ENCODE measurements at regions not wholly inside any gene's neighbourhood (a gene's known extent, or its start where the extent isn't known, plus 50 kb on each side); places are given as distances from the start of the nearest gene placed in this dataset.

GRCh38 chr10:106216085-106216484 is 948.4 kb downstream of the SORCS1 start:
- Histone ChIP-seq H3K36me3 (ENCODE audit: insufficient read depth, low read length) (no peaks in the 10 kb centered on the region), H2AFZ (ENCODE audit: low read length) (no peak overlapping the region), H3K79me2 (ENCODE audit: insufficient read depth, low read depth, low read length) (no peaks in the 10 kb centered on the region), H3K27ac (ENCODE audit: low read depth, low read length, poor library complexity, severe bottlenecking) (no peak overlapping the region), H3K9me3 (ENCODE audit: low read length) (no peaks in the 10 kb centered on the region), H3K4me3 (ENCODE audit: low read depth, low read length, poor library complexity, severe bottlenecking) (no peak overlapping the region), H3K9me2 (ENCODE audit: insufficient read depth, low read length) (no peaks in the 10 kb centered on the region), H4K20me1 (ENCODE audit: insufficient read depth, low read length) (no peaks in the 10 kb centered on the region), H3K4me2 (ENCODE audit: low read length) (no peak overlapping the region), H3K4me1 (ENCODE audit: insufficient read depth, low read length, poor library complexity, severe bottlenecking) (no peaks in the 10 kb centered on the region)
- intact Hi-C loops (cut with micrococcal nuclease; ENCODE audit: unreplicated experiment): no loop called here
- no peak for TF ChIP-seq EZH2phosphoT487 (IDR thresholded peaks at IDR 0.05; ENCODE audit: borderline replicate concordance, low read depth, low read length)
- TF ChIP-seq CTCF (conservative IDR thresholded peaks at IDR 0.05; ENCODE audit: low read length): no peak
- POLR2A ChIA-PET: no interaction called here
- no peak for DNase-seq (ENCODE audit: low spot score)
- CTCF ChIA-PET (ENCODE audit: unreplicated experiment): no interaction called here
- BruUV-seq (replicated peaks): no TSS peak

DNA sequence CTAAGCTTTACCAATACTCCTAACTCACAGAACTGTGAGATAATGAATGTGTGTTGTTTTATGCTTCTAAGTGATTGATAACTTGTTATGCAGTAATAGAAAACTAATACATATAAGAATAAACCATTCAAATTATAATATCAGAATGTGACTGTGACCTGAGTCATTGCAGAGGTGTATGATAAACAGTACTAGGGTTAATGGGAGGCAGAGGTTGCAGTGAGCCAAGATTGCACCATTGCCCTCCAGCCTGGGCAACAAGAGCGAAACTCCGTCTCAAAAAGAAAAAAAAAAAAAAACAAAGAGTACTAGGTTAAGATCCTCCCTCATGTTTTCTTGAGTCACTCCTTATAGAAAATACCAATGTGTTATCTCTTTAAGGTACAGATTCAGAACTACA is 950.3 kb downstream of the SORCS1 start:
- H3K27ac ChIP-seq (ENCODE audit: low read depth, low read length, poor library complexity, severe bottlenecking): no peak overlapping the region
- H3K79me2 ChIP-seq (ENCODE audit: insufficient read depth, low read depth, low read length): no peaks in the 10 kb centered on the region
- H3K9me3 ChIP-seq (ENCODE audit: low read length): no peaks in the 10 kb centered on the region
- intact Hi-C loops (cut with micrococcal nuclease; ENCODE audit: unreplicated experiment): no loop called here
- H3K4me2 ChIP-seq (ENCODE audit: low read length): no peak overlapping the region
- no peaks in the 10 kb centered on the region for H3K4me1 ChIP-seq (ENCODE audit: insufficient read depth, low read length, poor library complexity, severe bottlenecking)
- H3K9me2 ChIP-seq (ENCODE audit: insufficient read depth, low read length): no peaks in the 10 kb centered on the region
- no peaks in the 10 kb centered on the region for H4K20me1 ChIP-seq (ENCODE audit: insufficient read depth, low read length)
- H3K4me3 ChIP-seq (ENCODE audit: low read depth, low read length, poor library complexity, severe bottlenecking): no peak overlapping the region
- H3K36me3 ChIP-seq (ENCODE audit: insufficient read depth, low read length): no peaks in the 10 kb centered on the region
- POLR2A ChIA-PET: no interaction called here
- no peak for DNase-seq (ENCODE audit: low spot score)
- no peak for TF ChIP-seq CTCF (conservative IDR thresholded peaks at IDR 0.05; ENCODE audit: low read length)
- no peak for TF ChIP-seq EZH2phosphoT487 (IDR thresholded peaks at IDR 0.05; ENCODE audit: borderline replicate concordance, low read depth, low read length)
- no TSS peak for BruUV-seq (replicated peaks)
- H2AFZ ChIP-seq (ENCODE audit: low read length): no peak overlapping the region
- CTCF ChIA-PET (ENCODE audit: unreplicated experiment): no interaction called here

DNA sequence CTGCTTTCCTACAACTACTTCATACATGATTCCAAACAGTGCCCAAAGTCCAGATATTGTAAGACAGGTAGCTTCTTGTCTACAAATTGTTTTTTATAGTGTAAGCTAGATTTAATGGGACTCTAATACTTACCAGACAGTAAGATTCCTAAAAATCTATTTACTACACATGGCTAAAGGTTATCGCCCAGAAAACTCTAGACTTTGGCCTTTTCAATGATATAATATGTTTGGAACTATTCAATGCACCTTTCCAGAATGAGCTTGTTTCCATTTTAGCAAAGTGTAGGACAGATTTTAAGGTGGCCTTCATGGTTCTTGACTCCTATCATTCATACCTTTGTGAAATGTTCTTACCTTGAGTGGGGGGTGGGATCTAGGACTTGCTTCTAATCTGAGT is 951.0 kb downstream of the SORCS1 start:
- H3K36me3 ChIP-seq (ENCODE audit: insufficient read depth, low read length): no peaks in the 10 kb centered on the region
- H3K4me3 ChIP-seq (ENCODE audit: low read depth, low read length, poor library complexity, severe bottlenecking): no peak overlapping the region
- no peak overlapping the region for H3K4me2 ChIP-seq (ENCODE audit: low read length)
- no TSS peak for BruUV-seq (replicated peaks)
- no peak overlapping the region for H3K27ac ChIP-seq (ENCODE audit: low read depth, low read length, poor library complexity, severe bottlenecking)
- TF ChIP-seq CTCF (conservative IDR thresholded peaks at IDR 0.05; ENCODE audit: low read length) (no peak), EZH2phosphoT487 (IDR thresholded peaks at IDR 0.05; ENCODE audit: borderline replicate concordance, low read depth, low read length) (no peak)
- no peaks in the 10 kb centered on the region for H3K9me2 ChIP-seq (ENCODE audit: insufficient read depth, low read length)
- H4K20me1 ChIP-seq (ENCODE audit: insufficient read depth, low read length): no peaks in the 10 kb centered on the region
- H3K79me2 ChIP-seq (ENCODE audit: insufficient read depth, low read depth, low read length): no peaks in the 10 kb centered on the region
- no peak for DNase-seq (ENCODE audit: low spot score)
- no peaks in the 10 kb centered on the region for H3K9me3 ChIP-seq (ENCODE audit: low read length)
- intact Hi-C loops (cut with micrococcal nuclease; ENCODE audit: unreplicated experiment): no loop called here
- no peak overlapping the region for H2AFZ ChIP-seq (ENCODE audit: low read length)
- POLR2A ChIA-PET: no interaction called here
- no peaks in the 10 kb centered on the region for H3K4me1 ChIP-seq (ENCODE audit: insufficient read depth, low read length, poor library complexity, severe bottlenecking)
- CTCF ChIA-PET (ENCODE audit: unreplicated experiment): no interaction called here
